ENCODE measurements at regions not wholly inside any gene's neighbourhood (a gene's known extent, or its start where the extent isn't known, plus 50 kb on each side); places are given as distances from the start of the nearest gene placed in this dataset.

DNA sequence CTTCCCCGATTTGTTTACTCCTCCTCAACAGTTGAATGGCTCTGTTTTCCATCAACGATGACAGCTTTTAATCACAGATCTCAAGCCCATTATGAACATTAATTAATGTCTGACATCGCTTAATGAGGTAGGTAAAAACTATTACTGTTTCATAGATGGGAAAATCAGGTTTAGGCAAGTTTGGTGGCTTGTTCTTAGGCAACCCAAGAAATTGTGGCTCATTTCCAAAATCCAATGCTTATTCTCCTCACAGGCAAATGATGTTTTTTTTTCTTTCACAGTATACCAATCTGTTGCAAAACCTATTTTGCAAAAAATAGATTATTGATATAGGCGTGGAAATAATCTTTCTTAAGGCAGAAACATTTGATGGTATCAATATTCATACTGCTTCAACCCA, 70.8 kb upstream of the CHD1 start:
- no peak for DNase-seq
- no CpG with 5 or more reads among the region's 4 CpGs for WGBS (ENCODE audit: extremely low coverage, insufficient read length, low lambda C conversion rate)

More for the DNA sequence above, 70.8 kb upstream of the CHD1 start:
- Histone ChIP-seq H3K4me2 (ENCODE audit: insufficient read depth, insufficient read length, low read length) (no peak overlapping the region), H4K20me1 (ENCODE audit: control insufficient read depth, insufficient read depth, insufficient read length) (no peaks in the 10 kb centered on the region), H2AK5ac (ENCODE audit: insufficient read length, low read length) (no peak overlapping the region), H3K79me1 (ENCODE audit: insufficient read depth, low read depth, low read length, poor library complexity, severe bottlenecking) (no peaks in the 10 kb centered on the region), H3K18ac (ENCODE audit: insufficient read length, low read depth, low read length) (no peak overlapping the region), H4K5ac (ENCODE audit: insufficient read length, low read depth, low read length) (no peak overlapping the region), H3T11ph (ENCODE audit: low read length) (no peak overlapping the region), H2BK120ac (ENCODE audit: low read depth, low read length, poor library complexity, severe bottlenecking) (no peak overlapping the region), H2AFZ (ENCODE audit: low read length) (no peak overlapping the region), H3K79me2 (ENCODE audit: insufficient read depth, low read length) (no peaks in the 10 kb centered on the region), H3K27me3 (ENCODE audit: insufficient read depth, low read length) (no peaks in the 10 kb centered on the region), H2BK5ac (ENCODE audit: insufficient read length, low read length) (no peak overlapping the region), H3K56ac (ENCODE audit: insufficient read length, low read depth, low read length) (no peak overlapping the region), H3K9me3 (ENCODE audit: control insufficient read depth, low read depth, low read length) (no peaks in the 10 kb centered on the region), H2BK15ac (ENCODE audit: low read depth, low read length) (no peak overlapping the region), H2BK20ac (ENCODE audit: low read depth, low read length, poor library complexity, severe bottlenecking) (no peak overlapping the region), H4K91ac (ENCODE audit: insufficient read length, low read depth, low read length) (no peak overlapping the region), H2BK12ac (ENCODE audit: insufficient read length, low read depth, low read length) (no peak overlapping the region), H3K4ac (ENCODE audit: low read depth, low read length) (no peak overlapping the region), H3K4me1 (ENCODE audit: insufficient read depth, low read length) (no peaks in the 10 kb centered on the region), H3K27ac (ENCODE audit: insufficient read length, low read depth, low read length) (no peak overlapping the region), H3K9ac (ENCODE audit: extremely low read depth, insufficient read length, low read length) (no peak overlapping the region), H3K14ac (ENCODE audit: insufficient read depth, low read length) (no peak overlapping the region), H4K8ac (replicated peaks; ENCODE audit: insufficient read length, low read depth, low read length) (no peak overlapping the region), H3K23ac (ENCODE audit: insufficient read length, low read depth, low read length) (no peak overlapping the region), H3K23me2 (ENCODE audit: insufficient read length, low read depth, low read length, poor library complexity, severe bottlenecking) (no peaks in the 10 kb centered on the region)
- Mint-ChIP-seq H3K4me1 (peaks cover 0 to 5% of the 10 kb centered on the region in 2 experiments; a peak in 1 of 4 replicates), H3K9me3 (no peaks in the 10 kb centered on the region), H3K27ac (no peak overlapping the region), H3K27me3 (ENCODE audit: low read depth) (no peaks in the 10 kb centered on the region), H3K36me3 (ENCODE audit: insufficient read depth in 1 of 3, low read depth in 3 of 3) (no peaks in the 10 kb centered on the region), H3K4me3 (no peak overlapping the region)
- TF ChIP-seq, protein P1, sequence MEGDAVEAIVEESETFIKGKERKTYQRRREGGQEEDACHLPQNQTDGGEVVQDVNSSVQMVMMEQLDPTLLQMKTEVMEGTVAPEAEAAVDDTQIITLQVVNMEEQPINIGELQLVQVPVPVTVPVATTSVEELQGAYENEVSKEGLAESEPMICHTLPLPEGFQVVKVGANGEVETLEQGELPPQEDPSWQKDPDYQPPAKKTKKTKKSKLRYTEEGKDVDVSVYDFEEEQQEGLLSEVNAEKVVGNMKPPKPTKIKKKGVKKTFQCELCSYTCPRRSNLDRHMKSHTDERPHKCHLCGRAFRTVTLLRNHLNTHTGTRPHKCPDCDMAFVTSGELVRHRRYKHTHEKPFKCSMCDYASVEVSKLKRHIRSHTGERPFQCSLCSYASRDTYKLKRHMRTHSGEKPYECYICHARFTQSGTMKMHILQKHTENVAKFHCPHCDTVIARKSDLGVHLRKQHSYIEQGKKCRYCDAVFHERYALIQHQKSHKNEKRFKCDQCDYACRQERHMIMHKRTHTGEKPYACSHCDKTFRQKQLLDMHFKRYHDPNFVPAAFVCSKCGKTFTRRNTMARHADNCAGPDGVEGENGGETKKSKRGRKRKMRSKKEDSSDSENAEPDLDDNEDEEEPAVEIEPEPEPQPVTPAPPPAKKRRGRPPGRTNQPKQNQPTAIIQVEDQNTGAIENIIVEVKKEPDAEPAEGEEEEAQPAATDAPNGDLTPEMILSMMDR (conservative IDR thresholded peaks at IDR 0.05) = no peak
